ENCODE measurements at regions not wholly inside any gene's neighbourhood (a gene's known extent, or its start where the extent isn't known, plus 50 kb on each side); places are given as distances from the start of the nearest gene placed in this dataset.

GRCh38 chr7:10657201-10657600 lies 316.5 kb upstream of the PHF14 start:
- TF ChIP-seq CTCF (IDR thresholded peaks at IDR 0.05), result no peak
- no peak for TF ChIP-seq POLR2A (IDR thresholded peaks at IDR 0.05)

Measured in testis (tissue), 2 donors.